Stimulated activated naive CD8-positive, alpha-beta T cell treated with anti-CD3 and anti-CD28 coated beads, Interleukin-15, Interleukin-2, amounts not matched to agents 100 U/mL and 50 U/mL, for 24 hours (primary cell): ENCODE measurements at regions not wholly inside any gene's neighbourhood (a gene's known extent, or its start where the extent isn't known, plus 50 kb on each side); places are given as distances from the start of the nearest gene placed in this dataset.
"Not testable (repeated sequence)": the region's sequence is repeated elsewhere in the genome, so short reads cannot be mapped to it uniquely, and the experiment has no call there.

Experiments
- ATAC-seq: fragments of 150-1000 bp; cut with Tn5 transposase; one replicate; pipeline ENCODE4 v1.10.0; 2021
- DNase-seq: peaks from one replicate; pipeline ENCODE4 v3.0.0; 2021

- no peak for ATAC-seq
- no peak for DNase-seq
Observed at GRCh38 chr6:48994811-48995210, 468.2 kb downstream of the MMUT start.

GRCh38 chr6:48990739-48991138, 472.3 kb downstream of the MMUT start:
- DNase-seq (no peak), ATAC-seq (no peak)

GRCh38 chr6:48986845-48987244, 476.2 kb downstream of the MMUT start:
- DNase-seq (no peak), ATAC-seq (no peak)

GRCh38 chr6:48986105-48986504, 476.9 kb downstream of the MMUT start:
- ATAC-seq: no peak

GRCh38 chr6:48985025-48985424, 478.0 kb downstream of the MMUT start:
- DNase-seq: no peak
- ATAC-seq: no peak

More at GRCh38 chr6:48986105-48986504, 476.9 kb downstream of the MMUT start:
- no peak for DNase-seq

- ATAC-seq, DNase-seq: not testable (repeated sequence)
Observed at GRCh38 chr6:48983968-48984367, 479.1 kb downstream of the MMUT start.

GRCh38 chr6:48983377-48983776, 479.7 kb downstream of the MMUT start:
- ATAC-seq (no peak), DNase-seq (no peak)

- ATAC-seq (no peak), DNase-seq (no peak)
Observed at GRCh38 chr6:48979806-48980205, 483.2 kb downstream of the MMUT start.

GRCh38 chr6:48979085-48979484, 484.0 kb downstream of the MMUT start:
- DNase-seq: no peak
- ATAC-seq: no peak

GRCh38 chr6:48978016-48978415, 485.0 kb downstream of the MMUT start:
- ATAC-seq: no peak
- DNase-seq: no peak

GRCh38 chr6:48977573-48977972, 485.5 kb downstream of the MMUT start:
- DNase-seq (no peak), ATAC-seq (no peak)

GRCh38 chr6:48973491-48973890, 489.6 kb downstream of the MMUT start:
- no peak for DNase-seq
- no peak for ATAC-seq

GRCh38 chr6:48961781-48962415, 501.2 kb downstream of the MMUT start:
- no peak for DNase-seq
- ATAC-seq: no peak

- no peak for DNase-seq
- no peak for ATAC-seq
Observed at GRCh38 chr6:48959251-48960060, 503.6 kb downstream of the MMUT start.

- DNase-seq (no peak), ATAC-seq (no peak)
Observed at GRCh38 chr6:48957781-48958180, 505.3 kb downstream of the MMUT start.

- ATAC-seq (no peak), DNase-seq (no peak)
Observed at GRCh38 chr6:48951917-48952316, 511.1 kb downstream of the MMUT start.

GRCh38 chr6:48944276-48944675, 518.8 kb downstream of the MMUT start:
- not testable (repeated sequence) for ATAC-seq

GRCh38 chr6:48933136-48933535, 529.9 kb downstream of the MMUT start:
- ATAC-seq (no peak), DNase-seq (no peak)

More at GRCh38 chr6:48944276-48944675, 518.8 kb downstream of the MMUT start:
- DNase-seq: not testable (repeated sequence)

GRCh38 chr6:48928937-48929336, 534.1 kb downstream of the MMUT start:
- DNase-seq (no peak), ATAC-seq (no peak)

GRCh38 chr6:48922837-48923236, 540.2 kb downstream of the MMUT start:
- DNase-seq (no peak), ATAC-seq (no peak)

GRCh38 chr6:48919555-48919954, 543.5 kb downstream of the MMUT start:
- no peak for ATAC-seq
- no peak for DNase-seq

- DNase-seq (no peak), ATAC-seq (no peak)
Observed at GRCh38 chr6:48917233-48917632, 545.8 kb downstream of the MMUT start.

- ATAC-seq (no peak), DNase-seq (no peak)
Observed at GRCh38 chr6:48916607-48917006, 546.4 kb downstream of the MMUT start.

GRCh38 chr6:48915591-48915990, 547.5 kb downstream of the MMUT start:
- ATAC-seq (no peak), DNase-seq (no peak)
